K562 (cell line): ENCODE measurements at regions not wholly inside any gene's neighbourhood (a gene's known extent, or its start where the extent isn't known, plus 50 kb on each side); places are given as distances from the start of the nearest gene placed in this dataset.

ENCODE experiments used
- ATAC-seq: fragments of 200-7000 bp; cut with Tn5 transposase; 3 replicates; pipeline ENCODE4 v1.9.1; 2020; ENCODE audit warnings: moderate library complexity
- BruUV-seq: library from RNA; stranded (reverse); fragments of 400-500 nt; replicated peaks from 2 replicates; lab custom pipeline; 2021; lab: Mats Ljungman, UMichigan
- CTCF ChIA-PET: fragments of 300-600 bp; formaldehyde crosslinking; extraction: SDS; loops from one replicate; lab custom pipeline; 2021; ENCODE audit warnings: low intra/inter-chr PET ratio; lab: Yijun Ruan, JAX
- POLR2A ChIA-PET: fragments of 300-600, 350-650 bp; sonication (Branson Sonifier 250); formaldehyde crosslinking; extraction: SDS; loops from one replicate; lab custom pipeline; 2021; ENCODE audit warnings: antibody characterized with exemption, inconsistent platforms; lab: Yijun Ruan, JAX
- DNase-seq, 4 experiments: peaks; one replicate each; pipeline versions ENCODE4 v3.0.0 to v3.0.0-alpha.2; 2011 to 2018; ENCODE audit warnings: low spot score in 3 of 4, mixed read lengths in 3 of 4; ENCODE audit errors: extremely low read depth in 1 of 4
- FAIRE-seq: peaks from 2 replicates; lab custom pipeline; 2011; peaks lifted over from hg19 to GRCh38; lab: Jason Lieb, UNC
- H2AFZ ChIP-seq: 2 replicates; pipeline ENCODE4 v1.6.0; 2011; ENCODE audit warnings: low read depth, low read length, control low read depth, inconsistent platforms
- H3K27ac ChIP-seq: fragments of 200-600 bp; 3 replicates; pipeline ENCODE4 v1.8.0; 2011; ENCODE audit warnings: low read depth, mild to moderate bottlenecking, control low read depth, inconsistent platforms, low read length, moderate library complexity, mixed read lengths; ENCODE audit errors: extremely low read depth
- H3K27me3 ChIP-seq, 2 experiments: fragments of 300-600 bp in 1 of 2; 2 replicates in 1 of 2; 3 replicates in 1 of 2; pipeline versions ENCODE4 v1.6.0 to v1.8.0; 2011; ENCODE audit warnings: inconsistent platforms in 2 of 2, low read length in 2 of 2, mild to moderate bottlenecking in 1 of 2, mixed read lengths in 1 of 2, moderate library complexity in 1 of 2; ENCODE audit not compliant: control insufficient read depth in 2 of 2, insufficient read depth in 2 of 2
- H3K36me3 ChIP-seq: fragments of 300-600 bp; 3 replicates; pipeline ENCODE4 v1.8.0; 2011; ENCODE audit warnings: mild to moderate bottlenecking, low read length, inconsistent platforms; ENCODE audit not compliant: control insufficient read depth, insufficient read depth
- H3K4me1 ChIP-seq, 2 experiments: fragments of 200-600 bp in 1 of 2; replicated peaks in 1 of 2; 2 replicates in 1 of 2; 3 replicates in 1 of 2; pipeline versions ENCODE4 v1.5.1 to v1.8.0; 2011; ENCODE audit warnings: inconsistent platforms in 2 of 2, low read length in 2 of 2, mild to moderate bottlenecking in 1 of 2, mixed read lengths in 1 of 2, moderate library complexity in 1 of 2; ENCODE audit not compliant: control insufficient read depth in 2 of 2, insufficient read depth in 2 of 2
- H3K4me2 ChIP-seq: 2 replicates; pipeline ENCODE4 v1.6.1; 2011; ENCODE audit warnings: low read length, control low read depth, inconsistent platforms, mixed read lengths; ENCODE audit not compliant: insufficient read depth
- H3K4me3 ChIP-seq: fragments of 200-600 bp; sonication (generic), shearing (Covaris generic); 2 replicates; pipeline ENCODE4 v1.5.1; 2016; ENCODE audit warnings: control low read depth, inconsistent platforms
- H3K79me2 ChIP-seq: fragments of 200-600 bp; 3 replicates; pipeline ENCODE4 v1.8.0; 2011; ENCODE audit warnings: low read length, inconsistent platforms; ENCODE audit not compliant: control insufficient read depth, insufficient read depth
- H3K9ac ChIP-seq, 2 experiments: 2 replicates each; pipeline versions ENCODE4 v1.6.0 to v1.6.1; 2011; ENCODE audit warnings: low read depth in 2 of 2, low read length in 2 of 2, control low read depth in 1 of 2, inconsistent platforms in 1 of 2, mild to moderate bottlenecking in 1 of 2, mixed read lengths in 1 of 2; ENCODE audit not compliant: insufficient read depth in 1 of 2
- H3K9me1 ChIP-seq: one replicate; pipeline ENCODE4 v1.6.0; 2011; ENCODE audit warnings: inconsistent platforms, mild to moderate bottlenecking, low read length, moderate library complexity; ENCODE audit not compliant: control insufficient read depth, insufficient read depth
- H3K9me3 ChIP-seq: replicated peaks from 2 replicates; pipeline ENCODE4 v1.5.1; 2011; ENCODE audit warnings: low read depth, low read length, inconsistent platforms; ENCODE audit not compliant: control insufficient read depth, insufficient read depth
- H4K20me1 ChIP-seq: replicated peaks from 2 replicates; pipeline ENCODE4 v1.6.1; 2011; ENCODE audit warnings: low read length, inconsistent platforms, mixed read lengths; ENCODE audit not compliant: control insufficient read depth, insufficient read depth
- LEF1 ChIP-seq: fragments of 450-650 bp; IDR thresholded peaks from 2 replicates; pipeline ENCODE4 v1.6.1; 2016; ENCODE audit warnings: mild to moderate bottlenecking
- NEUROD1 ChIP-seq: fragments of 150-350 bp; IDR thresholded peaks from 2 replicates; pipeline ENCODE4 v1.6.1; 2014; ENCODE audit warnings: borderline replicate concordance, low read length, low read depth; ENCODE audit not compliant: partially characterized antibody
- PHTF2 ChIP-seq: fragments of 250-450 bp; sonication (Bioruptor Pico); IDR thresholded peaks from 2 replicates; pipeline ENCODE4 v1.5.0; 2021; ENCODE audit warnings: mild to moderate bottlenecking
- SAP30 ChIP-seq: fragments of 200-600 bp; sonication (generic); IDR thresholded peaks from 2 replicates; pipeline ENCODE4 v1.6.1; 2012; ENCODE audit warnings: borderline replicate concordance, low read depth, mild to moderate bottlenecking, moderate library complexity, low read length, control low read depth, inconsistent platforms; ENCODE audit not compliant: insufficient read depth, poor library complexity, severe bottlenecking
- SMAD1 ChIP-seq: fragments of 150-350 bp; IDR thresholded peaks from 2 replicates; pipeline ENCODE4 v1.6.1; 2014; ENCODE audit warnings: low read length, low read depth; ENCODE audit not compliant: partially characterized antibody
- TCF7 ChIP-seq: sonication (generic); IDR thresholded peaks from 2 replicates; pipeline ENCODE4 v1.6.1; 2016; ENCODE audit warnings: antibody characterized with exemption, borderline replicate concordance
- WGBS: fragments of 100-300 bp; shearing (Covaris generic); methylation state at CpG from one replicate; pipeline ENCODE4 v1.1.6; 2016; ENCODE audit warnings: low coverage, mixed read lengths; ENCODE audit not compliant: insufficient coverage; ENCODE audit errors: missing lambda C conversion rate; 5-methylcytosine and 5-hydroxymethylcytosine counted together
- in situ Hi-C: fragments of 300-500 bp; cut with MboI; formaldehyde crosslinking; loops from 4 replicates; pipeline ENCODE4 v1.15.0; 2018; ENCODE audit warnings: inconsistent platforms, mixed read lengths
- intact Hi-C: fragments of 100-400 bp; cut with micrococcal nuclease; formaldehyde crosslinking; loops from 2 replicates; pipeline ENCODE4 v1.14.2; 2022
- TF ChIP-seq, protein P1 (sequence below): fragments of 250-450 bp; sonication (Bioruptor Pico); IDR thresholded peaks from 2 replicates; pipeline ENCODE4 v1.8.0; 2022; ENCODE audit warnings: inconsistent platforms

- ChIA-PET POLR2A (no interaction called here), CTCF (no interaction called here)
- no peak for FAIRE-seq
- ATAC-seq: no peak
- no peak for DNase-seq
- Histone ChIP-seq H3K27ac (no peak overlapping the region), H3K9ac (no peak overlapping the region), H3K4me1 (no peaks in the 10 kb centered on the region), H4K20me1 (no peaks in the 10 kb centered on the region), H3K4me3 (no peak overlapping the region), H3K9me1 (no peaks in the 10 kb centered on the region), H3K9me3 (no peaks in the 10 kb centered on the region), H3K27me3 (no peaks in the 10 kb centered on the region), H3K79me2 (no peaks in the 10 kb centered on the region), H3K4me2 (no peak overlapping the region), H2AFZ (no peak overlapping the region), H3K36me3 (no peaks in the 10 kb centered on the region)
- no peak for TF ChIP-seq SMAD1
- TF ChIP-seq LEF1: no peak
- no peak for TF ChIP-seq TCF7
- TF ChIP-seq PHTF2 (CRISPR knock-in tag): no peak
- no peak for TF ChIP-seq SAP30
- TF ChIP-seq, protein P1, sequence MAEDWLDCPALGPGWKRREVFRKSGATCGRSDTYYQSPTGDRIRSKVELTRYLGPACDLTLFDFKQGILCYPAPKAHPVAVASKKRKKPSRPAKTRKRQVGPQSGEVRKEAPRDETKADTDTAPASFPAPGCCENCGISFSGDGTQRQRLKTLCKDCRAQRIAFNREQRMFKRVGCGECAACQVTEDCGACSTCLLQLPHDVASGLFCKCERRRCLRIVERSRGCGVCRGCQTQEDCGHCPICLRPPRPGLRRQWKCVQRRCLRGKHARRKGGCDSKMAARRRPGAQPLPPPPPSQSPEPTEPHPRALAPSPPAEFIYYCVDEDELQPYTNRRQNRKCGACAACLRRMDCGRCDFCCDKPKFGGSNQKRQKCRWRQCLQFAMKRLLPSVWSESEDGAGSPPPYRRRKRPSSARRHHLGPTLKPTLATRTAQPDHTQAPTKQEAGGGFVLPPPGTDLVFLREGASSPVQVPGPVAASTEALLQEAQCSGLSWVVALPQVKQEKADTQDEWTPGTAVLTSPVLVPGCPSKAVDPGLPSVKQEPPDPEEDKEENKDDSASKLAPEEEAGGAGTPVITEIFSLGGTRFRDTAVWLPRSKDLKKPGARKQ: no peak
- no peak for TF ChIP-seq NEUROD1
- WGBS: 0% methylated on average over 3 of the region's 3 CpGs
- in situ Hi-C loops: no loop called here
- BruUV-seq: no TSS peak
- intact Hi-C loops: no loop called here
These were observed 783.8 kb downstream of the SORCS1 start for GRCh38 chr10:106380706-106381105.
